SK-N-SH (cell line): ENCODE measurements at regions not wholly inside any gene's neighbourhood (a gene's known extent, or its start where the extent isn't known, plus 50 kb on each side); places are given as distances from the start of the nearest gene placed in this dataset.

Experiments
- CTCF ChIA-PET: fragments of 300-600, 350-600 bp; formaldehyde crosslinking; extraction: SDS; loops from one replicate; lab custom pipeline; 2021; lab: Yijun Ruan, JAX
- POLR2A ChIA-PET: fragments of 350-600 bp; sonication (Branson Sonifier 250); formaldehyde crosslinking; extraction: SDS; loops from one replicate; lab custom pipeline; 2020; ENCODE audit warnings: antibody characterized with exemption, inconsistent platforms; lab: Yijun Ruan, JAX
- DNase-seq: peaks from one replicate; pipeline ENCODE4 v3.0.0; 2012
- H2AFZ ChIP-seq: fragments of 200-600 bp; sonication (generic); 2 replicates; pipeline ENCODE4 v1.8.1; 2016; ENCODE audit warnings: antibody characterized with exemption, mild to moderate bottlenecking, low read depth
- H3F3A ChIP-seq: fragments of 200-600 bp; sonication (generic); replicated peaks from 2 replicates; pipeline ENCODE3; 2016; ENCODE audit warnings: antibody characterized with exemption, mild to moderate bottlenecking; ENCODE audit not compliant: insufficient read depth
- H3K27ac ChIP-seq, 2 experiments: fragments of 200-500 bp in 1 of 2; fragments of 200-600 bp in 1 of 2; sonication (Bioruptor generic) in 1 of 2; sonication (generic), shearing (Covaris generic) in 1 of 2; 2 replicates each; pipeline versions ENCODE4 v1.5.1 to v1.6.1; 2014 to 2016; ENCODE audit warnings: low read depth in 2 of 2, inconsistent platforms in 1 of 2, low read length in 1 of 2, mild to moderate bottlenecking in 1 of 2, mixed read lengths in 1 of 2
- H3K27me3 ChIP-seq: fragments of 200-600 bp; sonication (generic), shearing (Covaris generic); 2 replicates; pipeline ENCODE4 v1.6.1; 2016; ENCODE audit warnings: mixed run types; ENCODE audit not compliant: insufficient read depth
- H3K36me3 ChIP-seq, 2 experiments: fragments of 200-500 bp in 1 of 2; fragments of 200-600 bp in 1 of 2; sonication (Bioruptor generic) in 1 of 2; sonication (generic) in 1 of 2; replicated peaks in 1 of 2; 2 replicates each; pipeline versions ENCODE3 to v1.5.1; 2014 to 2016; ENCODE audit warnings: low read length in 1 of 2, mild to moderate bottlenecking in 1 of 2; ENCODE audit not compliant: insufficient read depth in 2 of 2, control insufficient read depth in 1 of 2
- H3K4me1 ChIP-seq, 2 experiments: fragments of 200-500 bp in 1 of 2; fragments of 200-600 bp in 1 of 2; sonication (Bioruptor generic) in 1 of 2; sonication (generic), shearing (Covaris generic) in 1 of 2; 2 replicates each; pipeline versions ENCODE4 v1.5.1 to v1.6.1; 2014 to 2016; ENCODE audit warnings: low read depth in 1 of 2, low read length in 1 of 2, mixed run types in 1 of 2; ENCODE audit not compliant: insufficient read depth in 2 of 2, control insufficient read depth in 1 of 2
- H3K4me2 ChIP-seq: fragments of 200-600 bp; sonication (generic), shearing (Covaris generic); 2 replicates; pipeline ENCODE4 v1.6.1; 2017; ENCODE audit warnings: mixed run types
- H3K4me3 ChIP-seq, 2 experiments: fragments of 200-500 bp in 1 of 2; fragments of 200-600 bp in 1 of 2; sonication (Bioruptor generic) in 1 of 2; sonication (generic), shearing (Covaris generic) in 1 of 2; 2 replicates each; pipeline versions ENCODE4 v1.5.1 to v1.8.1; 2014 to 2016; ENCODE audit warnings: low read depth in 2 of 2, inconsistent platforms in 1 of 2, low read length in 1 of 2, mild to moderate bottlenecking in 1 of 2, mixed read lengths in 1 of 2, moderate library complexity in 1 of 2
- H3K79me2 ChIP-seq: fragments of 200-600 bp; sonication (generic); 2 replicates; pipeline ENCODE4 v1.8.1; 2017; ENCODE audit warnings: mild to moderate bottlenecking; ENCODE audit not compliant: insufficient read depth
- H3K9ac ChIP-seq: fragments of 200-600 bp; sonication (generic); 2 replicates; pipeline ENCODE4 v1.6.1; 2017; ENCODE audit warnings: mixed run types
- H3K9me2 ChIP-seq: fragments of 200-600 bp; sonication (generic); 2 replicates; pipeline ENCODE4 v1.6.1; 2017; ENCODE audit warnings: mixed run types
- H3K9me3 ChIP-seq: fragments of 200-600 bp; sonication (generic); 2 replicates; pipeline ENCODE4 v1.6.1; 2017; ENCODE audit warnings: mixed run types, mild to moderate bottlenecking, moderate library complexity
- H4K20me1 ChIP-seq: fragments of 200-600 bp; sonication (generic); 2 replicates; pipeline ENCODE4 v1.6.1; 2017; ENCODE audit warnings: mild to moderate bottlenecking, mixed run types; ENCODE audit not compliant: insufficient read depth
- CHD2 ChIP-seq: fragments of 150-350 bp; IDR thresholded peaks from 2 replicates; pipeline ENCODE4 v1.6.1; 2018; ENCODE audit warnings: low read length; ENCODE audit not compliant: partially characterized antibody
- EP300 ChIP-seq, 2 experiments: IDR thresholded peaks; 2 replicates each; pipeline versions ENCODE4 v1.4.0 to v1.6.1; 2012; ENCODE audit warnings: borderline replicate concordance in 1 of 2, low read depth in 1 of 2, low read length in 1 of 2
- GABPA ChIP-seq: IDR thresholded peaks from 2 replicates; pipeline ENCODE4 v1.4.0; 2012; ENCODE audit warnings: low read depth, mild to moderate bottlenecking
- IRF3 ChIP-seq: fragments of 150-350 bp; IDR thresholded peaks from 2 replicates; pipeline ENCODE4 v1.6.1; 2016; ENCODE audit warnings: mild to moderate bottlenecking, low read depth, low read length
- JUND ChIP-seq: IDR thresholded peaks from 2 replicates; pipeline ENCODE4 v1.4.0; 2012
- MXI1 ChIP-seq: IDR thresholded peaks from 2 replicates; pipeline ENCODE4 v1.6.1; 2012; ENCODE audit warnings: mild to moderate bottlenecking, low read depth, low read length, improper control_type of control experiment
- NFIC ChIP-seq: IDR thresholded peaks from 2 replicates; pipeline ENCODE4 v1.4.0; 2012; ENCODE audit warnings: borderline replicate concordance
- PBX3 ChIP-seq: IDR thresholded peaks from 2 replicates; pipeline ENCODE4; 2012
- POLR2AphosphoS5 ChIP-seq: IDR thresholded peaks from 2 replicates; pipeline ENCODE4 v1.6.1; 2012; ENCODE audit warnings: low read depth, low read length
- RCOR1 ChIP-seq: fragments of 150-350 bp; IDR thresholded peaks from 2 replicates; pipeline ENCODE4 v1.6.1; 2017; ENCODE audit warnings: antibody characterized with exemption, low read length
- REST ChIP-seq: IDR thresholded peaks from 2 replicates; pipeline ENCODE4 v1.6.1; 2012; ENCODE audit warnings: mild to moderate bottlenecking, low read depth, low read length, moderate library complexity
- RXRA ChIP-seq: IDR thresholded peaks from 2 replicates; pipeline ENCODE4 v1.4.0; 2012; ENCODE audit warnings: low read depth, mild to moderate bottlenecking, borderline replicate concordance
- SIN3A ChIP-seq: IDR thresholded peaks from 2 replicates; pipeline ENCODE4 v1.6.1; 2012; ENCODE audit warnings: low read depth, mild to moderate bottlenecking, low read length, moderate library complexity, borderline replicate concordance
- TAF1 ChIP-seq: IDR thresholded peaks from 2 replicates; pipeline ENCODE4 v1.6.1; 2012; ENCODE audit warnings: low read depth, mild to moderate bottlenecking, low read length, moderate library complexity, borderline replicate concordance
- TCF12 ChIP-seq: IDR thresholded peaks from 2 replicates; pipeline ENCODE4 v1.4.0; 2012
- USF2 ChIP-seq: fragments of 150-350 bp; IDR thresholded peaks from 2 replicates; pipeline ENCODE4 v1.6.1; 2017; ENCODE audit warnings: antibody characterized with exemption, low read length, low read depth, borderline replicate concordance
- ZBTB33 ChIP-seq: IDR thresholded peaks from 2 replicates; pipeline ENCODE4 v1.4.0; 2012; ENCODE audit warnings: low read depth, borderline replicate concordance
- WGBS: methylation state at CpG from one replicate; pipeline ENCODE4 v1.1.6; 2017; ENCODE audit warnings: low lambda C conversion rate; 5-methylcytosine and 5-hydroxymethylcytosine counted together
- TF ChIP-seq, protein P1 (sequence below): IDR thresholded peaks from 2 replicates; pipeline ENCODE4 v1.4.0; 2012; ENCODE audit warnings: low read depth, borderline replicate concordance
- TF ChIP-seq, protein P2 (sequence below): fragments of 200-600 bp; sonication (generic); IDR thresholded peaks from 2 replicates; pipeline ENCODE4 v1.6.1; 2017; ENCODE audit warnings: antibody characterized with exemption, mild to moderate bottlenecking, moderate library complexity

DNA sequence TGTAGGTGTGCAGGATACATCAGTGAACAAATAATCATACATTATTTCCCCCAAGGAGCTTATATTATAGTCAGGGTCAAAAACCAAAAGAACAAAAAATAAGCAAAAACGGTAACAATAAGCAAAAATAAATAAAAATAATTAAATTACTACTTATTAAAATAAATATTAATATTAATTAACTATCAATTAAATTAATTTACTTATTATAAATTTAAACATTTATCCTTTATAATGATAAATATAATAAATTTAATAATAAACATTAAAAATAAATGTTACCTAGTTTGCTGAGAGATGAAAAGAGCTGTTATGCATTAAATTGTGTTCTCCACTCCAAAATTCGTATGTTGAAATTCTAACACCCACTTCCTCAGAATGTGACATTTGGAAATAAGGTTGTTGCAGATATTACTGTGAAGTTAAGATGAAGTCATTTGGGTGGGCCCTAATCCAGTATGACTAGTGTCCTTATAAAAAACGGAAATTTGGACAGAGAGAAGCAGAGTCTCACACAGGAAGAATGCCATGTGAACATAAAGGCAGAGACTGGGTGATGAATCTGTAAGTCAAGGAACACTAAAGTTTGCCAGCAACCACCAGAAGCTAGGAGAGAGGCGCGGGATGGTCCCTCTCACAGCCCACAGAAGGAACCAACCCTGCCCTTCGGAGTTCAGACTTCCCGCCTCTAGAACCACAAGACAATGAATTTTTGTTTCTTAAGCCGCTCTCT lies 67.2 kb upstream of the IBSP start:
- H3K4me3 ChIP-seq: no peak overlapping the region
- no peak for DNase-seq
- TF ChIP-seq CHD2 (no peak), TAF1 (no peak), IRF3 (no peak), EP300 (IDR thresholded peaks at IDR 0.05; ENCODE audit: borderline replicate concordance in 1 of 2, low read depth in 1 of 2, low read length in 1 of 2) (no peak), PBX3 (no peak), NFIC (no peak), RCOR1 (no peak), POLR2AphosphoS5 (no peak), MXI1 (no peak), RXRA (no peak), JUND (no peak), TCF12 (no peak), SIN3A (no peak), USF2 (no peak), ZBTB33 (no peak), REST (no peak), GABPA (no peak)
- TF ChIP-seq, protein P1, sequence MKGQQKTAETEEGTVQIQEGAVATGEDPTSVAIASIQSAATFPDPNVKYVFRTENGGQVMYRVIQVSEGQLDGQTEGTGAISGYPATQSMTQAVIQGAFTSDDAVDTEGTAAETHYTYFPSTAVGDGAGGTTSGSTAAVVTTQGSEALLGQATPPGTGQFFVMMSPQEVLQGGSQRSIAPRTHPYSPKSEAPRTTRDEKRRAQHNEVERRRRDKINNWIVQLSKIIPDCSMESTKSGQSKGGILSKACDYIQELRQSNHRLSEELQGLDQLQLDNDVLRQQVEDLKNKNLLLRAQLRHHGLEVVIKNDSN: no peak
- TF ChIP-seq, protein P2, sequence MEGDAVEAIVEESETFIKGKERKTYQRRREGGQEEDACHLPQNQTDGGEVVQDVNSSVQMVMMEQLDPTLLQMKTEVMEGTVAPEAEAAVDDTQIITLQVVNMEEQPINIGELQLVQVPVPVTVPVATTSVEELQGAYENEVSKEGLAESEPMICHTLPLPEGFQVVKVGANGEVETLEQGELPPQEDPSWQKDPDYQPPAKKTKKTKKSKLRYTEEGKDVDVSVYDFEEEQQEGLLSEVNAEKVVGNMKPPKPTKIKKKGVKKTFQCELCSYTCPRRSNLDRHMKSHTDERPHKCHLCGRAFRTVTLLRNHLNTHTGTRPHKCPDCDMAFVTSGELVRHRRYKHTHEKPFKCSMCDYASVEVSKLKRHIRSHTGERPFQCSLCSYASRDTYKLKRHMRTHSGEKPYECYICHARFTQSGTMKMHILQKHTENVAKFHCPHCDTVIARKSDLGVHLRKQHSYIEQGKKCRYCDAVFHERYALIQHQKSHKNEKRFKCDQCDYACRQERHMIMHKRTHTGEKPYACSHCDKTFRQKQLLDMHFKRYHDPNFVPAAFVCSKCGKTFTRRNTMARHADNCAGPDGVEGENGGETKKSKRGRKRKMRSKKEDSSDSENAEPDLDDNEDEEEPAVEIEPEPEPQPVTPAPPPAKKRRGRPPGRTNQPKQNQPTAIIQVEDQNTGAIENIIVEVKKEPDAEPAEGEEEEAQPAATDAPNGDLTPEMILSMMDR: no peak
- no peaks in the 10 kb centered on the region for H3F3A ChIP-seq
- WGBS: 35% methylated on average over 8 of the region's 8 CpGs
- no peak overlapping the region for H3K27ac ChIP-seq
- H3K79me2 ChIP-seq: no peaks in the 10 kb centered on the region
- no peaks in the 10 kb centered on the region for H4K20me1 ChIP-seq
- no peaks in the 10 kb centered on the region for H3K27me3 ChIP-seq
- H3K4me1 ChIP-seq: no peaks in the 10 kb centered on the region
- H3K4me2 ChIP-seq: no peak overlapping the region
- ChIA-PET POLR2A (no interaction called here), CTCF (no interaction called here)
- no peak overlapping the region for H2AFZ ChIP-seq
- H3K9me2 ChIP-seq: no peaks in the 10 kb centered on the region
- H3K9ac ChIP-seq: no peak overlapping the region
- no peaks in the 10 kb centered on the region for H3K9me3 ChIP-seq
- no peaks in the 10 kb centered on the region for H3K36me3 ChIP-seq
